T-helper 1 cell treated with Interleukin-12 subunit alpha and Interleukin-12 subunit beta and Interleukin-4 antibody, amounts not matched to agents 30 μg/mL and 1 μg/mL, for 36 hours (primary cell): ENCODE measurements at regions not wholly inside any gene's neighbourhood (a gene's known extent, or its start where the extent isn't known, plus 50 kb on each side); places are given as distances from the start of the nearest gene placed in this dataset.
A peak's percentile ranks its signal among the peaks of the same experiment; 100 is the strongest.
"Not testable (repeated sequence)": the region's sequence is repeated elsewhere in the genome, so short reads cannot be mapped to it uniquely, and the experiment has no call there.

Experiments used
- H3K27ac Mint-ChIP-seq: one replicate; pipeline ENCODE4 v1.8.0; 2021; ENCODE audit warnings: mild to moderate bottlenecking, mixed read lengths
- H3K27me3 Mint-ChIP-seq: one replicate; pipeline ENCODE4 v1.8.0; 2021; ENCODE audit warnings: low read depth, mixed read lengths
- H3K36me3 Mint-ChIP-seq: one replicate; pipeline ENCODE4 v1.8.0; 2021; ENCODE audit warnings: low read depth, mixed read lengths
- H3K4me1 Mint-ChIP-seq: one replicate; pipeline ENCODE4 v1.8.0; 2021; ENCODE audit warnings: low read depth, mixed read lengths
- H3K4me3 Mint-ChIP-seq: one replicate; pipeline ENCODE4 v1.8.0; 2021; ENCODE audit warnings: mild to moderate bottlenecking, moderate library complexity, mixed read lengths
- H3K9me3 Mint-ChIP-seq: one replicate; pipeline ENCODE4 v1.8.0; 2021; ENCODE audit warnings: mixed read lengths

DNA sequence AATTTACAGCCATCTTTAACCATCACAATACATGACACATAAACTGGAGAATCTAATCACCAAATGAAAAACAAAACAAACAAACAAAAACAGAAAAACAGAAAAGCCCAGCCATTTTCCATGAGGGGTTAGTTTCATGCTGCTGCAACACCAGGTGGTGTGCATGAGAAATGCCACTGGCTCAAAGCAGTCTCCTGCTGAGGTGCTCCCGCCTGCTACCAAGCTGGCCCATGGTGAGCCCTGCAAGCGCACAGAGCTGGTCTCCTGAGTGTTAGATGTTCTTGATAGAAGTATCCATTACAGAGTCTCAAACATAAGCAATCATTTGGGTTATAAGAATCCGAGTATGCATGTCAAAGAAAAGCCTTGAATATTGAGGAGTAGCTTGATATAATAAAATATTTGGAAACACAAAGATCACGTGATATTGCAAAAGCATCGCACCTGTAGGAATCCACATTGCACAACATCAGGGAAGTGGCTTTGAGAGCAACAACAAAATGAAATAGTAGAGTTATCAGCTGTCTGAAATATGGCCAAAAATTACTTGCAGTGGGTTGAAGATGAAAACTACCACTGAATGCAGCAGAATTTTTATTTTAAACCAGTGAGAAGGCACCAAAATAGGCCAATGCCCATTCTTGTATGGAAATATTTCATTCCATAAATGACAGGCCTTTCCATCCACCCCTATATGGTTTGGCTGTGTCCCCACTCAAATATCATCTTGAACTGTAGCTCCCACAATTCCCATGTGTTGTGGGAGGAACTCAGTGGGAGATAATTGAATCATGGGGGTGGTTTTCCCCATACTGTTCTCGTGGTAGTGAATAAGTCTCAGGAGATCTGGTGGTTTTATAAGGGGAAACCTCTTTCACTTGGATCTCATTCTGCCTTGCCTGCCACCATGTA lies 194.8 kb downstream of the SYK start:
- H3K4me1 Mint-ChIP-seq = no peaks in the 10 kb centered on the region
- H3K27ac Mint-ChIP-seq = no peak overlapping the region
- no peaks in the 10 kb centered on the region for H3K36me3 Mint-ChIP-seq
- peaks cover 3% of the 10 kb centered on the region for H3K9me3 Mint-ChIP-seq
- peaks cover 10% of the 10 kb centered on the region for H3K27me3 Mint-ChIP-seq
- H3K4me3 Mint-ChIP-seq = no peak overlapping the region

- Mint-ChIP-seq H3K4me1 (no peaks in the 10 kb centered on the region), H3K27ac (no peak overlapping the region), H3K9me3 (peaks cover 3% of the 10 kb centered on the region), H3K36me3 (no peaks in the 10 kb centered on the region), H3K4me3 (no peak overlapping the region), H3K27me3 (no peaks in the 10 kb centered on the region)
These were observed 197.0 kb downstream of the SYK start for GRCh38 chr9:90998573-90998972.

- Mint-ChIP-seq H3K27ac (no peak overlapping the region), H3K36me3 (no peaks in the 10 kb centered on the region), H3K9me3 (no peaks in the 10 kb centered on the region)
These were observed 198.1 kb downstream of the SYK start for GRCh38 chr9:90999425-91000397.

GRCh38 chr9:91001146-91001611 lies 199.6 kb downstream of the SYK start:
- H3K27ac Mint-ChIP-seq = peak overlapping the region; percentile 9
- no peaks in the 10 kb centered on the region for H3K9me3 Mint-ChIP-seq
- H3K4me3 Mint-ChIP-seq = no peak overlapping the region

More at GRCh38 chr9:90999425-91000397, 198.1 kb downstream of the SYK start:
- H3K4me1 Mint-ChIP-seq = no peaks in the 10 kb centered on the region
- no peaks in the 10 kb centered on the region for H3K27me3 Mint-ChIP-seq
- no peak overlapping the region for H3K4me3 Mint-ChIP-seq

DNA sequence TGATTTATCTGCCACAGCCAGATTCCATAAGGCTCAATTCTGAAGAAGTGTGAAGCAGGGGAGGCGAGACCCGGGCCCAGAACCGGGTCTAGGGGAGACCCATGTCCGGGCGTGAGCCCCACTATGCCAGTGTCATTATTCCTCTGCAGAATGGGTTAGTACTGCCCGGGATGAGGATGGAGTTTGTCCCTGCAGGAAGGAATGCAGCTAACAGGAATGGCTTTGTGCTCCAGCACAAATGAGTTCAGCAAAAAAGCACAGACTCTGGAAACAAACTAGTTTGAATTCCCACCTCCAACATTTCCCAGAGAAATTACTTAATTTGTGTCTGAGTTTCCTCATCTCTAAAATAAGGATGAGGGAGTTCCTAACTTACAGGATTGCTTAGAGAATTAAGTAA lies 202.9 kb downstream of the SYK start:
- no peak overlapping the region for H3K27ac Mint-ChIP-seq
- H3K27me3 Mint-ChIP-seq = peaks cover 4% of the 10 kb centered on the region
- no peaks in the 10 kb centered on the region for H3K4me1 Mint-ChIP-seq
- no peaks in the 10 kb centered on the region for H3K36me3 Mint-ChIP-seq
- H3K9me3 Mint-ChIP-seq = no peaks in the 10 kb centered on the region
- no peak overlapping the region for H3K4me3 Mint-ChIP-seq

More at GRCh38 chr9:91001146-91001611, 199.6 kb downstream of the SYK start:
- Mint-ChIP-seq H3K4me1 (no peaks in the 10 kb centered on the region), H3K27me3 (no peaks in the 10 kb centered on the region), H3K36me3 (no peaks in the 10 kb centered on the region)

GRCh38 chr9:91004992-91005391 lies 203.4 kb downstream of the SYK start:
- Mint-ChIP-seq H3K4me3 (no peak overlapping the region), H3K27me3 (peaks cover 7% of the 10 kb centered on the region), H3K4me1 (no peaks in the 10 kb centered on the region), H3K36me3 (no peaks in the 10 kb centered on the region), H3K27ac (no peak overlapping the region), H3K9me3 (no peaks in the 10 kb centered on the region)

- H3K36me3 Mint-ChIP-seq = no peaks in the 10 kb centered on the region
- H3K9me3 Mint-ChIP-seq = no peaks in the 10 kb centered on the region
- H3K4me1 Mint-ChIP-seq = no peaks in the 10 kb centered on the region
- H3K27ac Mint-ChIP-seq = no peak overlapping the region
- H3K27me3 Mint-ChIP-seq = peaks cover 10% of the 10 kb centered on the region
- no peak overlapping the region for H3K4me3 Mint-ChIP-seq
These were observed 204.4 kb downstream of the SYK start for GRCh38 chr9:91006046-91006445.

- peaks cover 11% of the 10 kb centered on the region for H3K9me3 Mint-ChIP-seq
- H3K27me3 Mint-ChIP-seq = peaks cover 10% of the 10 kb centered on the region
- no peak overlapping the region for H3K4me3 Mint-ChIP-seq
- no peaks in the 10 kb centered on the region for H3K4me1 Mint-ChIP-seq
- H3K36me3 Mint-ChIP-seq = no peaks in the 10 kb centered on the region
- no peak overlapping the region for H3K27ac Mint-ChIP-seq
These were observed 206.9 kb downstream of the SYK start for GRCh38 chr9:91008568-91008967.

DNA sequence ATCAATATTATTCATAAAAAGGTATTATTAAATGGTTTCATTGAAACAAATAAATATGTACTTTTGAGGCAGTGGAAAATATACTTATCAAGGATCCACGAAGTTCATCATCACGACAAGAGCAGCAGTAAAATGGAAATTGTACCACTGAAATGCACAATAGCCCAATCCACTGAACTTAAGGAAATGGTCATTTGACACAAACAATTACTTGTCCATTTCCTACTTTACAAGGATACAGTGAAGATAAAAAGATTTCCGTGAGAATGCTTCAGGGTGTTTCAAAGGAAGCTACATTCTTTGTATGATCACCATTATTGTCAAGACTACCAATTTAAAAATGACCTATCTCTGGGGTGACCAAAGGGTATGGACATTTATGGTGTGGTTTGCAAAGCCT lies 210.3 kb downstream of the SYK start:
- no peaks in the 10 kb centered on the region for H3K36me3 Mint-ChIP-seq
- no peak overlapping the region for H3K4me3 Mint-ChIP-seq
- H3K27ac Mint-ChIP-seq = no peak overlapping the region
- peaks cover 22% of the 10 kb centered on the region for H3K27me3 Mint-ChIP-seq
- no peaks in the 10 kb centered on the region for H3K4me1 Mint-ChIP-seq
- H3K9me3 Mint-ChIP-seq = peaks cover 15% of the 10 kb centered on the region

DNA sequence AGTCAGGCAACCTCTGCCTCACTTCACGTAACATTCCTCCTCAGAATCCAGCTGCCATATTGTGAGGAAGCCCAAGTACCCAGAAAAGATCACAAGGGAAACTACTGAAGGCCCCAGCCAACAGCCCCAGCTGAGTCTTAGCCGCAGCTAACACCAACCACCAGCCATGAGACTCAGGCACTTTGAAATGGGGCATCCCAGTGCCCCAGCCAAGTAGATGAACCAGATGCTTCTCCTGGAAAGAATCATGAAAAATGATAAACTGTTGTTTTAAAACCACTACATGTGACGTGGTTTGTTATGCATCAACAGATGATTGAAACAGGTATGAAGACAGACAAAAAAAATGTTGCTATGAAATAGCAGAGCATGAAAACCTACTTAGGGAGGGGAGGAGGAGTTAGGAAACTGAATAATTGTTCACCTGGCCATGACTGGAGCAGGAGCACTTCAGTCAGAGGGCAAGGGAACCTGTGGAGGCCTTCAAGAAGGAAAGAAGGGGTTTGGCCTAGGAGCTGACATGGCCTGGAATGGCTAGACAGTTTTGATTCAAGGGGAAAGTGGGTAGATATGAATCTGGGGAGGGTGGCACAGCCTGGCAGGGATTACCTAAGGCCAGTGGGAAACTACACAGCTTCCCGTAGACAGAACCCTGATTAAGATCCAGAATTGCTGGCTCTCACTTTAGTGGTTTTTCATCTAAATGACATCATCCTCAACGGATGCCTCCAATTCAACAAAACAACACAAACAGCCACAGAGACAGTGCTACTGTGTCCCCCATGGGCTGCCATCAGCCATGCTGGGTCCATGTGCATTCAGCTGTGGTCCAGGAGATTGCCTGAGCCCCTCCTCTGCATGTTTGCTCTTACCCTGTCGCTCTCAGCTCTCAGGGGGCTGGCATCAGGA lies 211.6 kb downstream of the SYK start:
- no peak overlapping the region for H3K4me3 Mint-ChIP-seq
- H3K4me1 Mint-ChIP-seq = no peaks in the 10 kb centered on the region
- H3K36me3 Mint-ChIP-seq = peaks cover 3% of the 10 kb centered on the region
- no peak overlapping the region for H3K27ac Mint-ChIP-seq
- peaks cover 26% of the 10 kb centered on the region for H3K27me3 Mint-ChIP-seq
- peaks cover 21% of the 10 kb centered on the region for H3K9me3 Mint-ChIP-seq

GRCh38 chr9:91017245-91017644 lies 215.6 kb downstream of the SYK start:
- Mint-ChIP-seq H3K27ac (no peak overlapping the region), H3K27me3 (peaks cover 49% of the 10 kb centered on the region), H3K4me3 (no peak overlapping the region), H3K4me1 (peaks cover 4% of the 10 kb centered on the region), H3K36me3 (peaks cover 6% of the 10 kb centered on the region), H3K9me3 (peaks cover 38% of the 10 kb centered on the region)

GRCh38 chr9:91019871-91020270 lies 218.3 kb downstream of the SYK start:
- not testable (repeated sequence) for H3K36me3 Mint-ChIP-seq, H3K4me3 Mint-ChIP-seq, H3K27ac Mint-ChIP-seq, H3K4me1 Mint-ChIP-seq
- Mint-ChIP-seq H3K27me3 (peaks cover 67% of the 10 kb centered on the region), H3K9me3 (peaks cover 28% of the 10 kb centered on the region)

- not testable (repeated sequence) for H3K4me1 Mint-ChIP-seq, H3K4me3 Mint-ChIP-seq, H3K36me3 Mint-ChIP-seq, H3K27ac Mint-ChIP-seq
- H3K27me3 Mint-ChIP-seq = peaks cover 62% of the 10 kb centered on the region
- H3K9me3 Mint-ChIP-seq = peaks cover 28% of the 10 kb centered on the region
These were observed 220.0 kb downstream of the SYK start for GRCh38 chr9:91021656-91022055.

GRCh38 chr9:91023741-91024140 lies 222.1 kb downstream of the SYK start:
- Mint-ChIP-seq H3K9me3 (peaks cover 18% of the 10 kb centered on the region), H3K4me1 (peaks cover 4% of the 10 kb centered on the region), H3K27me3 (peaks cover 49% of the 10 kb centered on the region), H3K4me3 (no peak overlapping the region), H3K27ac (no peak overlapping the region), H3K36me3 (peaks cover 1% of the 10 kb centered on the region)
